NT2/D1 (cell line): ENCODE measurements at regions not wholly inside any gene's neighbourhood (a gene's known extent, or its start where the extent isn't known, plus 50 kb on each side); places are given as distances from the start of the nearest gene placed in this dataset.

Source experiments
- YY1 ChIP-seq: IDR thresholded peaks from 2 replicates; pipeline ENCODE4 v1.6.1; 2011; ENCODE audit not compliant: insufficient read length, insufficient read depth
- ZNF274 ChIP-seq: IDR thresholded peaks from 2 replicates; pipeline ENCODE4 v1.6.1; 2011; ENCODE audit warnings: mild to moderate bottlenecking, low read depth, low read length

DNA sequence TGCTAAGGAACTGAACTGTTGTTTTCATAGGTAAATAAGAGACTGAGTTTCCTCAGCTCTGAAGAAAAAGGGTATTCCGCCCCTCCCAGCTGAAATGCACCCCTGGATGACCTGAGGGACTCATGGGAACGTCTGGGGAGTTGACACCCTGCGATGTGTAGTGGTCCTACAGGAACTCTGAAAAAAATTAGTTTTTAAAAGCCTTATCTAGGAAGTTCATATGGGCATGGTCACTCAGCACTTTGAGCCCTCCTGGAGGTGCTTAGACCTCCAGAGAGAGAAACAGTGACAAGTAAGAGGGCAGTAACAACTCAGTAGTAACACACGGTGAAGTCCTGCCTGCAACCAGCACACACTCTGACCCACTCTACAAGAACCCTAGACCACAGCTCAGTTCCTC is 91.2 kb upstream of the CNOT2 start:
- no peak for TF ChIP-seq ZNF274
- no peak for TF ChIP-seq YY1
